ENCODE measurements at regions not wholly inside any gene's neighbourhood (a gene's known extent, or its start where the extent isn't known, plus 50 kb on each side); places are given as distances from the start of the nearest gene placed in this dataset.

DNA sequence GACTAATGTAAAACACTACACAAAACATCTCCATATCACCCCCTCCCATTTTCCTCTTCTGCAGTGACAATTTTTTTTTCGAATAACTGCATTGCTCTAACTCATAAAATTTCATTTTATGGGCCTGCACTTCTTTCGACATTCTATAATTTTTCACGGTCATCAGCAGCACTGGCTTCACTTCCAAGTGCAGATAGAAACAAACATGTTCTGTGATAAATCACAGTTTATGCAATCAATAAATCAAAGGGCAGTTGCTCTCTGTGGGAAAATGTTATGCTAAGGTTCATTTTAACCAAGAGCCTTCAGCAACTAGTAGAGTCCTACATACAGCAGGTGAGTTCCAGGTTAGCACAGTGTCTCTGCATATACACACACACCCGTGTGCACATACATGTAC, 100.1 kb downstream of the GPAM start:
- DNase-seq: no peak

DNA sequence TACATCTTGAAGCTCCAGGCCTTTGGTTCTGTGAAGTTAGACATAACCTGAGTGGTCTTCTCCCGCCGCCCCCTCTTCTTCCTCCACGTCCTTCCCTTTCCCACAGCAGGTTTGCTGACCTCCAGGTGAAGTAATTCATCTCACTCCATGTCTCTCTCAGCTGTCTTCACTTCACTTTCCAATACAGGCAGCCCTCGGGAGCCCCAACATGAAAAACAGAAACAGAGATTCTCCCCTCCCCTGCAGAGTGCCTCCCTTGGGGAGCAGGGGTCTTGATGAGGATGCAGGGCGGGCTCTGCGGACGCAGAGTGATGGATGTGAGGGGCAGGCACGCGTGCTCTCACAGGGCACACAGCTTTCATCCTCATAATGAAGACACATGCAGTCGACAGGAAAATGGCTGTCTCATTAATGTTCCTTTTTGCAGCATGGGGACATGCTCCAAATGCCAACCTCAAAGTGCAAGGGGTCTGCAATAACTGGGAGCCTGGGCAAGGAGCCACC, 95.6 kb downstream of the GPAM start:
- no peak for DNase-seq

DNA sequence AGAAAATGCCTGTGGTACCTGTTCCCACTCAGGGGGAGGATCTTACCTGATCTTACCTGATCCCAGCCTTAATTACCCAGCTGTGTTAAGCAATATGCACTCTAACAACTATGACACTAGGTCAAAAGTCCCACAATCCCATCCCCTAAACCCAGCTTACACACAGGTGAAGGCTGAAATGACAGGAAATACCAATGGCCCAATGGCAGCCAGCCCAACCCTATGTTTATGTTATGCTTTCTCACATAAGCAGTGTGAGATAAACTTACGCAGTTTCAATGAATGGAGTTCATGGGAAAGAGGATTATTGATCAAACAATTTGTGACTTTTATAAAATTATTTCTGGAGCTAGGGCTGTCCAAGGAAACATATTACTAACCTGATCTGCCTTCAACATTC, 91.9 kb downstream of the GPAM start:
- DNase-seq: no peak

DNA sequence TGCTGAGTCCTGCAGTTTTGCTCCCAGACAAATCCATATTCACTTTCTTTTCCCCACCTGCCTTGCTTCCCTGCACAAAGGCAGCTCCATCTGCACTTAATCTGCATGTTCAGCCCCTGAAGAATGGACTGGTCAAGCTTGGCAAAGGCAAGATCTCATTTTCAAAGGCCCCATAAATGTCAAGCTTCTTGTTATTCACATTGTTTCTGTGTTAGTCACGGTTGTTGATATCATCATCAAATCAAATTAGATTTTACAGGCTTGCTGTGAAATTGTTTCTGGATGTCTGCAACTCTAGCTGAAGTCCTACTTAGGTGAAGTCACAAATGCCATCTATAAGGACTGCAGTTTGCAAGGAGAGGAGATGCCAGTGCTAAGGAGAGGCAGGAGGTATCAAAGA, 91.0 kb downstream of the GPAM start:
- DNase-seq: no peak

- DNase-seq: no peak
These were observed 88.6 kb downstream of the GPAM start for GRCh38 chr10:112094984-112095383.

DNA sequence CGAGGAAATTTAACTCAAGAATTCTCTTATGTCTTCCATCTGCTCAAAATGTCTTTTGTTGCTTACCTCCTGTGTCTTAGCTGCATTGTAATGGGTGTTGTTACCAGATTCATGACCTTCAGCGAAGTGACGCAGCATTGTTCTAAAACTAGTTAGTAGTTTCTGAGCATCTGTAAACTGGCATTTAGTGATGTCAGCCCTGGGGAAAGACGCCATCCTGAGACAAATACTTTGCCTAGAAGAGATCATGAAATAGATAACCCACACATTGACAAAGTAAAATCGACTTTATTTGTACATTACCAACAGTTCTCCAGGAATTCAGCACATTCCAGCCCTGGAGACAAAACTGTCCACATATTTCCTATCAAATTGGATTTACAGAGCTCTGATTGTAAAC, 87.8 kb downstream of the GPAM start:
- DNase-seq: no peak

GRCh38 chr10:112098682-112099081, 84.9 kb downstream of the GPAM start:
- DNase-seq: no peak
